Neuronal stem cell (in vitro differentiated cells): ENCODE measurements at regions not wholly inside any gene's neighbourhood (a gene's known extent, or its start where the extent isn't known, plus 50 kb on each side); places are given as distances from the start of the nearest gene placed in this dataset.

ENCODE experiments used
- DNase-seq: peaks from one replicate; pipeline ENCODE4 v3.0.0-alpha.2; 2013; ENCODE audit warnings: low spot score
- H2AFZ ChIP-seq: one replicate; pipeline ENCODE4 v1.6.1; 2013; ENCODE audit warnings: mild to moderate bottlenecking, low read length, inconsistent platforms
- H2AK5ac ChIP-seq: 2 replicates; pipeline ENCODE4 v1.6.1; 2013; ENCODE audit warnings: low read depth, mild to moderate bottlenecking, inconsistent platforms, low read length, moderate library complexity, mixed read lengths
- H2BK120ac ChIP-seq: 2 replicates; pipeline ENCODE4 v1.6.1; 2013; ENCODE audit warnings: low read depth, mild to moderate bottlenecking, inconsistent platforms, low read length, moderate library complexity, mixed read lengths
- H2BK12ac ChIP-seq: one replicate; pipeline ENCODE4 v1.6.1; 2013; ENCODE audit warnings: low read length, inconsistent platforms
- H2BK15ac ChIP-seq: 2 replicates; pipeline ENCODE4 v1.6.1; 2013; ENCODE audit warnings: mild to moderate bottlenecking, low read length, inconsistent platforms, mixed read lengths
- H2BK5ac ChIP-seq: one replicate; pipeline ENCODE4 v1.6.1; 2013; ENCODE audit warnings: inconsistent platforms, mild to moderate bottlenecking, low read length, moderate library complexity
- H3K14ac ChIP-seq: one replicate; pipeline ENCODE4 v1.6.1; 2013; ENCODE audit warnings: low read length, inconsistent platforms
- H3K18ac ChIP-seq: 2 replicates; pipeline ENCODE4 v1.6.1; 2013; ENCODE audit warnings: low read length, inconsistent platforms
- H3K23ac ChIP-seq: 2 replicates; pipeline ENCODE4 v1.6.1; 2013; ENCODE audit warnings: low read depth, mild to moderate bottlenecking, mixed read lengths, low read length, inconsistent platforms; ENCODE audit not compliant: poor library complexity
- H3K27ac ChIP-seq: replicated peaks from 3 replicates; pipeline ENCODE4 v1.5.1; 2013; ENCODE audit warnings: low read length, inconsistent platforms
- H3K27me3 ChIP-seq, 3 experiments: 2 replicates each; pipeline ENCODE4 v1.6.1; 2013; ENCODE audit warnings: low read length in 3 of 3, mild to moderate bottlenecking in 2 of 3, inconsistent platforms in 1 of 3, low read depth in 1 of 3, mixed read lengths in 1 of 3, moderate library complexity in 1 of 3; ENCODE audit not compliant: control insufficient read depth in 3 of 3, insufficient read depth in 3 of 3
- H3K36me3 ChIP-seq, 2 donors: replicated peaks in 1 of 2; 2 replicates each; pipeline ENCODE4 v1.6.1; 2013; ENCODE audit warnings: low read length in 2 of 2; ENCODE audit not compliant: control insufficient read depth in 2 of 2, insufficient read depth in 2 of 2
- H3K4ac ChIP-seq: 2 replicates; pipeline ENCODE4 v1.6.1; 2013; ENCODE audit warnings: inconsistent platforms, mild to moderate bottlenecking, low read length, moderate library complexity
- H3K4me1 ChIP-seq, 2 donors: 1 replicate in 1 of 2; 2 replicates in 1 of 2; pipeline ENCODE4 v1.6.1; 2013; ENCODE audit warnings: low read length in 2 of 2, low read depth in 1 of 2; ENCODE audit not compliant: control insufficient read depth in 2 of 2, insufficient read depth in 1 of 2
- H3K4me2 ChIP-seq: one replicate; pipeline ENCODE4 v1.6.1; 2013; ENCODE audit warnings: mild to moderate bottlenecking, low read length, inconsistent platforms; ENCODE audit not compliant: insufficient read depth, poor library complexity, severe bottlenecking
- H3K4me3 ChIP-seq, 2 donors: 2 replicates each; pipeline ENCODE4 v1.5.1; 2013; ENCODE audit warnings: low read length in 2 of 2, mild to moderate bottlenecking in 2 of 2, inconsistent platforms in 1 of 2, moderate library complexity in 1 of 2
- H3K79me1 ChIP-seq: one replicate; pipeline ENCODE4 v1.6.1; 2013; ENCODE audit warnings: low read depth, mild to moderate bottlenecking, inconsistent platforms, low read length, moderate library complexity
- H3K9ac ChIP-seq: one replicate; pipeline ENCODE4 v1.6.1; 2013; ENCODE audit warnings: mild to moderate bottlenecking, low read depth, low read length, inconsistent platforms; ENCODE audit not compliant: poor library complexity
- H3K9me3 ChIP-seq, 2 donors: replicated peaks in 1 of 2; 2 replicates each; pipeline versions ENCODE3 to v1.6.1; 2013; ENCODE audit warnings: low read length in 2 of 2, mild to moderate bottlenecking in 2 of 2, inconsistent platforms in 1 of 2, low read depth in 1 of 2, mixed read lengths in 1 of 2, moderate library complexity in 1 of 2; ENCODE audit not compliant: control insufficient read depth in 2 of 2, insufficient read depth in 1 of 2
- H4K8ac ChIP-seq: one replicate; pipeline ENCODE4 v1.6.1; 2013; ENCODE audit warnings: low read depth, mild to moderate bottlenecking, inconsistent platforms, low read length, moderate library complexity
- H4K91ac ChIP-seq: one replicate; pipeline ENCODE4 v1.6.1; 2013; ENCODE audit warnings: low read length, low read depth, mild to moderate bottlenecking, inconsistent platforms; ENCODE audit not compliant: poor library complexity
- WGBS, 2 donors: extraction: QIAGEN DNeasy Blood & Tissue Kit; methylation state at CpG; one replicate each; pipeline ENCODE4 v1.1.7; 2013; ENCODE audit warnings: missing lambda C conversion rate in 2 of 2, mixed read lengths in 1 of 2; ENCODE audit not compliant: insufficient read length in 2 of 2, insufficient replicate concordance in 1 of 2; ENCODE audit errors: extremely low coverage in 2 of 2; 5-methylcytosine and 5-hydroxymethylcytosine counted together

GRCh38 chr2:47687856-47688255, 95.1 kb upstream of the MSH6 start:
- Histone ChIP-seq H2AK5ac (no peak overlapping the region), H3K9me3 (no peaks in the 10 kb centered on the region), H4K8ac (no peak overlapping the region), H3K79me1 (no peaks in the 10 kb centered on the region), H3K4me2 (no peak overlapping the region), H3K4ac (no peak overlapping the region), H3K4me3 (no peak overlapping the region), H3K18ac (no peak overlapping the region), H3K36me3 (no peaks in the 10 kb centered on the region), H4K91ac (no peak overlapping the region), H2AFZ (no peak overlapping the region), H2BK5ac (no peak overlapping the region), H3K9ac (no peak overlapping the region), H2BK12ac (no peak overlapping the region), H2BK120ac (no peak overlapping the region), H2BK15ac (no peak overlapping the region), H3K4me1 (no peaks in the 10 kb centered on the region), H3K27me3 (no peaks in the 10 kb centered on the region), H3K27ac (no peak overlapping the region), H3K23ac (no peak overlapping the region), H3K14ac (no peak overlapping the region)
- no peak for DNase-seq
- WGBS, 2 donors, result no CpG with 5 or more reads among the region's 1 CpG

DNA sequence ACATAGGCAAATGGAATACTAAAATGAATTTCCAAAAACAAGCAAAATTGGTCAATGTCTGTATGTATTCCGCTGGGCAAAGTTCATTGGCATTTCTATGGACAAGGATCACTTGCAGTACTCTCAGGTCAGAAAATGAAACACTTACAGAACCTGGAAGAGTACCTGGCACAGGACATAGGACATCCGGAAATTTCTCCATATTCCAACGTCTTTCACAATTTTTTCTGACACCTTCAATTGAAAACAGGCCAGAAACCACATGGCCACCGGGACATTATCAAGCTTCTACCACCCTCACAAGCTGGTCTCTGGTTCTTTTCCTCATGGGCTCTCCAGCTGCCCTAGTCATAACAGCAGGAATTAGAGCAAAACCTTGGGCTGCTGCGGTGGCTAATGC, 96.9 kb upstream of the MSH6 start:
- H3K18ac ChIP-seq, result no peak overlapping the region
- H3K4me2 ChIP-seq, result no peak overlapping the region
- WGBS, 2 donors, result no CpG with 5 or more reads among the region's 5 CpGs
- no peak for DNase-seq
- H4K91ac ChIP-seq, result no peak overlapping the region
- no peak overlapping the region for H2AK5ac ChIP-seq
- no peaks in the 10 kb centered on the region for H3K36me3 ChIP-seq
- no peaks in the 10 kb centered on the region for H3K4me1 ChIP-seq
- no peak overlapping the region for H2BK120ac ChIP-seq
- peaks cover 0 to under 1% of the 10 kb centered on the region in 2 donors for H3K9me3 ChIP-seq
- no peak overlapping the region for H3K27ac ChIP-seq
- no peaks in the 10 kb centered on the region for H3K27me3 ChIP-seq
- H2BK12ac ChIP-seq, result no peak overlapping the region
- no peak overlapping the region for H3K9ac ChIP-seq
- no peak overlapping the region for H2BK15ac ChIP-seq
- no peak overlapping the region for H3K4ac ChIP-seq
- H3K79me1 ChIP-seq, result no peaks in the 10 kb centered on the region
- no peak overlapping the region for H3K14ac ChIP-seq
- no peak overlapping the region for H2BK5ac ChIP-seq
- H3K23ac ChIP-seq, result no peak overlapping the region
- no peak overlapping the region for H4K8ac ChIP-seq
- H3K4me3 ChIP-seq, result no peak overlapping the region
- no peak overlapping the region for H2AFZ ChIP-seq

DNA sequence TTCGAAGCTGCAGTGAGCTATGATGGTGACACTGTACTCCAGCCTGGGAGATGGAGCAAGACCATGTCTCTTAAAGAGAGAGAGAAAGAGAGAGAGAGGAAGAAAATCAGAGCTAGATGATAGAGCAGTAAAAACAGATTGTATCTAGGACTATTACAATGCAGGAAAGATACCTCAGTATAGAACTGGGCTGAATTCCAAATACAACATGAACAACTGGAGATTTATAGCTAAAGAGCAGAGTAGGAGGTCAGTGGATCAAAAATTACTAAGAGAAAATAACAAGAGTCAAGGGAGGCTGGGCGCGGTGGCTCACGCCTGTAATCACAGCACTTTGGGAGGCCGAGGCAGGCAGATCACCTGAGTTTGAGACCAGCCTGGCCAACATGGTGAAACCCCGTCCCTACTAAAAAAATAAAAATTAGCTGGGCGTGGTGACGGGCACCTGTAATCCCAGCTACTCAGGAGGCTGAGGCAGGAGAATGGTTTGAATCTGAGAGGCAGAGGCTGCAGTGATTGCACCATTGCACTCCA, 100.7 kb upstream of the MSH6 start:
- Histone ChIP-seq H3K18ac (no peak overlapping the region), H2BK15ac (no peak overlapping the region), H4K8ac (no peak overlapping the region), H4K91ac (no peak overlapping the region), H3K4me2 (no peak overlapping the region), H3K4me3 (no peak overlapping the region), H3K23ac (no peak overlapping the region), H3K14ac (no peak overlapping the region), H2BK120ac (no peak overlapping the region), H2AFZ (no peak overlapping the region), H2BK5ac (no peak overlapping the region), H3K9ac (no peak overlapping the region), H3K27me3 (no peaks in the 10 kb centered on the region), H3K4me1 (no peaks in the 10 kb centered on the region), H3K79me1 (no peaks in the 10 kb centered on the region), H2BK12ac (no peak overlapping the region), H3K4ac (no peak overlapping the region), H3K27ac (no peak overlapping the region), H2AK5ac (no peak overlapping the region), H3K9me3 (peaks cover 0 to 3% of the 10 kb centered on the region in 2 donors), H3K36me3 (no peaks in the 10 kb centered on the region)
- DNase-seq, result no peak
- WGBS, 2 donors, result no CpG with 5 or more reads among the region's 8 CpGs

- H3K14ac ChIP-seq, result no peak overlapping the region
- H3K4me1 ChIP-seq, result no peaks in the 10 kb centered on the region
- no peak for DNase-seq
- H4K91ac ChIP-seq, result no peak overlapping the region
- peaks cover 0 to 3% (median 0%) of the 10 kb centered on the region in 3 experiments for H3K27me3 ChIP-seq
- no peak overlapping the region for H2AK5ac ChIP-seq
- no peak overlapping the region for H4K8ac ChIP-seq
- H3K79me1 ChIP-seq, result no peaks in the 10 kb centered on the region
- peaks cover 0 to 6% of the 10 kb centered on the region in 2 donors for H3K9me3 ChIP-seq
- H2BK15ac ChIP-seq, result no peak overlapping the region
- no CpG with 5 or more reads among the region's 6 CpGs for WGBS, 2 donors
- H3K9ac ChIP-seq, result no peak overlapping the region
- H3K23ac ChIP-seq, result no peak overlapping the region
- H2BK12ac ChIP-seq, result no peak overlapping the region
- H3K18ac ChIP-seq, result no peak overlapping the region
- no peak overlapping the region for H2BK120ac ChIP-seq
- H2AFZ ChIP-seq, result no peak overlapping the region
- no peak overlapping the region for H2BK5ac ChIP-seq
- H3K36me3 ChIP-seq, result no peaks in the 10 kb centered on the region
- no peak overlapping the region for H3K4me2 ChIP-seq
- no peak overlapping the region for H3K27ac ChIP-seq
- H3K4me3 ChIP-seq, result no peak overlapping the region
- H3K4ac ChIP-seq, result no peak overlapping the region
These were observed 105.6 kb upstream of the KCNK12 start for GRCh38 chr2:47676261-47676926.
